Loucy (cell line): ENCODE measurements at regions not wholly inside any gene's neighbourhood (a gene's known extent, or its start where the extent isn't known, plus 50 kb on each side); places are given as distances from the start of the nearest gene placed in this dataset.
"Not testable (repeated sequence)": the region's sequence is repeated elsewhere in the genome, so short reads cannot be mapped to it uniquely, and the experiment has no call there.

ENCODE experiments used
- H2AFZ ChIP-seq: fragments of 200-600 bp; sonication (generic); 2 replicates; pipeline ENCODE4 v1.6.0; 2016; ENCODE audit warnings: antibody characterized with exemption, mild to moderate bottlenecking, low read length, moderate library complexity
- H3F3A ChIP-seq: fragments of 200-600 bp; 2 replicates; pipeline ENCODE4 v1.6.0; 2016; ENCODE audit warnings: antibody characterized with exemption, low read depth, mild to moderate bottlenecking
- H3K27me3 ChIP-seq: fragments of 200-600 bp; sonication (generic); 2 replicates; pipeline ENCODE4 v1.6.1; 2014; ENCODE audit warnings: low read length, mild to moderate bottlenecking; ENCODE audit not compliant: insufficient read depth, poor library complexity, severe bottlenecking
- H3K36me3 ChIP-seq: fragments of 200-600 bp; sonication (generic); 2 replicates; pipeline ENCODE4 v1.6.1; 2016; ENCODE audit warnings: low read length; ENCODE audit not compliant: insufficient read depth
- H3K4me1 ChIP-seq: fragments of 200-600 bp; sonication (generic); 2 replicates; pipeline ENCODE4 v1.5.1; 2014; ENCODE audit warnings: low read length, mild to moderate bottlenecking; ENCODE audit not compliant: insufficient read depth, poor library complexity, severe bottlenecking
- H3K4me2 ChIP-seq: fragments of 200-600 bp; sonication (generic); 2 replicates; pipeline ENCODE4 v1.6.0; 2014; ENCODE audit warnings: antibody characterized with exemption, low read length, low read depth, mild to moderate bottlenecking; ENCODE audit not compliant: poor library complexity, severe bottlenecking
- H3K4me3 ChIP-seq: fragments of 200-600 bp; sonication (generic); 2 replicates; pipeline ENCODE4 v1.5.1; 2014; ENCODE audit warnings: low read length, mild to moderate bottlenecking, mixed read lengths; ENCODE audit not compliant: poor library complexity, severe bottlenecking
- H3K79me2 ChIP-seq: fragments of 200-600 bp; sonication (generic); 2 replicates; pipeline ENCODE4 v1.6.1; 2014; ENCODE audit warnings: low read length; ENCODE audit not compliant: insufficient read depth
- H3K9ac ChIP-seq: fragments of 200-600 bp; sonication (generic); 2 replicates; pipeline ENCODE4 v1.6.0; 2014; ENCODE audit warnings: mild to moderate bottlenecking, low read depth, low read length, moderate library complexity; ENCODE audit not compliant: poor library complexity, severe bottlenecking
- H3K9me2 ChIP-seq: fragments of 200-600 bp; sonication (generic); replicated peaks from 2 replicates; pipeline ENCODE4 v1.6.1; 2016; ENCODE audit warnings: low read depth, low read length, mixed read lengths
- H3K9me3 ChIP-seq: fragments of 200-600 bp; sonication (generic); 2 replicates; pipeline ENCODE4 v1.6.1; 2014; ENCODE audit warnings: mild to moderate bottlenecking, antibody characterized with exemption, low read length, low read depth; ENCODE audit not compliant: insufficient read depth
- H4K20me1 ChIP-seq: fragments of 200-600 bp; sonication (generic); 2 replicates; pipeline ENCODE4 v1.6.0; 2014; ENCODE audit warnings: antibody characterized with exemption, low read length, mild to moderate bottlenecking; ENCODE audit not compliant: insufficient read depth, poor library complexity, severe bottlenecking
- EZH2phosphoT487 ChIP-seq: fragments of 200-600 bp; IDR thresholded peaks from 2 replicates; pipeline ENCODE4 v1.6.1; 2018; ENCODE audit warnings: antibody characterized with exemption, mild to moderate bottlenecking, moderate library complexity, borderline replicate concordance
- TF ChIP-seq, protein P1 (sequence below): fragments of 200-600 bp; sonication (generic); conservative IDR thresholded peaks from 2 replicates; pipeline ENCODE4 v1.5.1; 2014; ENCODE audit warnings: mild to moderate bottlenecking, antibody characterized with exemption, low read length

DNA sequence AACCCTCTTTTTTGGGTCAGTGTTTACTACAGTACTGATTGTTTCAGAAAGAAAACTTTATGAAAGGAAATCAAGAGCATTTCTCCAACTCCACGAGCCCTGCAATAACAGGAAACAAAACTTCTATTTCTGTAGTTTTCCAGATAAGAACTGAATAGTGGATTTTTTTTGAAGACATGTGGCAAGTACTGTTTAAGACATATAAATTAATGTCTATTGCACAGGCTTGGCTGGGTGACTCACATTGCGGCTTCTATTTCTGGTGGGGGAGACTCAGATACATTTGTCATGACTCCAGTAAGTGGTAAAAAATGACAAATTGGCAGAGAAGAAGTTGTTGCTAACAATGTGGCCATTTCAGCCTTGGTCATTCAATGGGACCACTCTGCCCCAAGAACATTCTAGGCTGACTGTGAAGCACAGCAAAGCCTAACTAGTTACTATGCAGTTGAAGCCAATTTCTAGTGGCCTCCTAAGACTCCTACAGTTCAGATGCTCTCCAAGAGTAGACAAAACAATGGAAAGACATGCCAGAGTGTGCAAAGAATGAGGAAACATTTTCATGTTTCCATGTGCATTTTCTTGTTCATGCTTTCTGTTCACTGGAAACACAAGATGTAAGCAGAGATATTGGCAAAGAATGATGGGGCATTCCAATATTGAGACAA is 200.9 kb downstream of the EDN1 start:
- Histone ChIP-seq H3K79me2 (no peaks in the 10 kb centered on the region), H3K9me3 (no peaks in the 10 kb centered on the region), H3K9me2 (no peaks in the 10 kb centered on the region), H4K20me1 (no peaks in the 10 kb centered on the region), H3K4me1 (no peaks in the 10 kb centered on the region), H3K27me3 (no peaks in the 10 kb centered on the region), H3K4me2 (no peak overlapping the region), H3K36me3 (no peaks in the 10 kb centered on the region), H3F3A (no peaks in the 10 kb centered on the region), H3K4me3 (no peak overlapping the region), H3K9ac (no peak overlapping the region), H2AFZ (no peak overlapping the region)
- TF ChIP-seq, protein P1, sequence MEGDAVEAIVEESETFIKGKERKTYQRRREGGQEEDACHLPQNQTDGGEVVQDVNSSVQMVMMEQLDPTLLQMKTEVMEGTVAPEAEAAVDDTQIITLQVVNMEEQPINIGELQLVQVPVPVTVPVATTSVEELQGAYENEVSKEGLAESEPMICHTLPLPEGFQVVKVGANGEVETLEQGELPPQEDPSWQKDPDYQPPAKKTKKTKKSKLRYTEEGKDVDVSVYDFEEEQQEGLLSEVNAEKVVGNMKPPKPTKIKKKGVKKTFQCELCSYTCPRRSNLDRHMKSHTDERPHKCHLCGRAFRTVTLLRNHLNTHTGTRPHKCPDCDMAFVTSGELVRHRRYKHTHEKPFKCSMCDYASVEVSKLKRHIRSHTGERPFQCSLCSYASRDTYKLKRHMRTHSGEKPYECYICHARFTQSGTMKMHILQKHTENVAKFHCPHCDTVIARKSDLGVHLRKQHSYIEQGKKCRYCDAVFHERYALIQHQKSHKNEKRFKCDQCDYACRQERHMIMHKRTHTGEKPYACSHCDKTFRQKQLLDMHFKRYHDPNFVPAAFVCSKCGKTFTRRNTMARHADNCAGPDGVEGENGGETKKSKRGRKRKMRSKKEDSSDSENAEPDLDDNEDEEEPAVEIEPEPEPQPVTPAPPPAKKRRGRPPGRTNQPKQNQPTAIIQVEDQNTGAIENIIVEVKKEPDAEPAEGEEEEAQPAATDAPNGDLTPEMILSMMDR = no peak
- no peak for TF ChIP-seq EZH2phosphoT487

DNA sequence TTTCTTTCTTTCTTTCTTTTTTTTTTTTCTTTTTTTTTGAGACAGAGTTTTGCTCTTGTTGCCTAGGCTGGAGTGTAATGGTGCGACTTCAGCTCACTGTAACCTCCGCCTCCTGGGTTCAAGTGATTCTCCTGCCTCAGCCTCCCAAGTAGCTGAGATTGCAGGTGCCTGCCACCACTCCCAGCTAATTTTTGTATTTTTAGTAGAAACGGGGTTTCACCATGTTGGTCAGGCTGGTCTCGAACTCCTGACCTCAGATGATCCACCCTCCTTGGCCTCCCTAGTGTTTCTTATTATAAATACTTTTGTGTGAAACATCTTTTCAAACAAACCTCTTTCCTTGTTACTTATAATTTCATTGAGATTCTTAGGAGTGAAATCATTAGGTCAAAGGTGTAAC is 202.8 kb downstream of the EDN1 start:
- H3K79me2 ChIP-seq, H3K4me1 ChIP-seq, H3K36me3 ChIP-seq, H3K9ac ChIP-seq, H3K27me3 ChIP-seq, H4K20me1 ChIP-seq, H3K9me2 ChIP-seq, H3K9me3 ChIP-seq, H3F3A ChIP-seq, H2AFZ ChIP-seq, H3K4me3 ChIP-seq, H3K4me2 ChIP-seq: not testable (repeated sequence)

DNA sequence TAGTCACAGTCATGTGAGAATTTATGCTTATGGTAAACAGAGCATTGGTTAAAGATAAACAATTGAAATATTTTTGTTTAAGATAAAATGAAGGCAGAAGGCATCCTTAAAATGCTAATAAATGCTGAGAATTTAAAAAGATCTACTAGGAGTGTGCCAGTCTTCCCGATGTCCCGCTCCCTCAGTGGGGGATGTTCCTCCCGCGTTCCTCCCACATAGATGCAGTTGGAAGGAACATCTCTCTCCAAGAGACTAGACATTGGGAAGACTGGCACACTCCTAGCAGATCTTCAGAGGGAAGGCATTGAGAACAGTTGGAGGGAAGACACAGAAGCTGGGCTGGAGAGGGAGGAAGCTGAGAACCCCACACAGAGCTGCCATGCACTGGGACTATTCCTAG is 203.3 kb downstream of the EDN1 start:
- no peaks in the 10 kb centered on the region for H4K20me1 ChIP-seq
- H3K9ac ChIP-seq = no peak overlapping the region
- H3K36me3 ChIP-seq = no peaks in the 10 kb centered on the region
- H2AFZ ChIP-seq = no peak overlapping the region
- no peaks in the 10 kb centered on the region for H3K79me2 ChIP-seq
- H3K9me3 ChIP-seq = no peaks in the 10 kb centered on the region
- no peak overlapping the region for H3K4me2 ChIP-seq
- no peaks in the 10 kb centered on the region for H3F3A ChIP-seq
- no peak for TF ChIP-seq EZH2phosphoT487
- TF ChIP-seq, protein P1 = no peak
- H3K27me3 ChIP-seq = no peaks in the 10 kb centered on the region
- H3K4me3 ChIP-seq = no peak overlapping the region
- no peaks in the 10 kb centered on the region for H3K4me1 ChIP-seq
- no peaks in the 10 kb centered on the region for H3K9me2 ChIP-seq

DNA sequence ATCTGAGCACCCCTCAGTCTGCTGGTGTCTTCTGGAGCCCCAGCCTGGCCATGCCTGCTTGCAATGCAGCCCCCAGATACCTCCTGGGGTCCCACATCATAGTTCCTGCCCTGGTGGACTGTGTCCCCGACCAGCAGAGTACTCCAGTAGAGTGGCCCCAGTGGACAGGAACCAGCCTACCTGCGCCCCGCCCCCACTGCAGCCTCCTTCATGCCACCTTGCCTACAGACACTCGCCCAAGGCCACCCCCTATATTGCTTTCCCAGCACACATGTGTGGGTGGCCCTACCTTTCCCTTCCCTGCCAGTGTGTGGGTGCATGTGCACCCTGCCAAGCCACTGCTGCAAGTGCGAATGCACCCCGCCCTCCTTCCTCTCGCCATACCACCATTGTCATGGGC is 204.0 kb downstream of the EDN1 start:
- Histone ChIP-seq H3K9me2 (no peaks in the 10 kb centered on the region), H2AFZ (no peak overlapping the region), H3K4me1 (no peaks in the 10 kb centered on the region), H3K27me3 (no peaks in the 10 kb centered on the region), H3K9me3 (no peaks in the 10 kb centered on the region), H3K79me2 (no peaks in the 10 kb centered on the region), H3F3A (no peaks in the 10 kb centered on the region), H3K4me3 (no peak overlapping the region), H3K9ac (no peak overlapping the region), H3K36me3 (no peaks in the 10 kb centered on the region), H3K4me2 (no peak overlapping the region), H4K20me1 (no peaks in the 10 kb centered on the region)
- TF ChIP-seq, protein P1 = no peak
- no peak for TF ChIP-seq EZH2phosphoT487
